NCI-H2107 (cell line): ENCODE measurements at regions not wholly inside any gene's neighbourhood (a gene's known extent, or its start where the extent isn't known, plus 50 kb on each side); places are given as distances from the start of the nearest gene placed in this dataset.

Experiments
- DNase-seq: peaks from one replicate; lab custom pipeline; 2025; lab: John Stamatoyannopoulos, UW

DNA sequence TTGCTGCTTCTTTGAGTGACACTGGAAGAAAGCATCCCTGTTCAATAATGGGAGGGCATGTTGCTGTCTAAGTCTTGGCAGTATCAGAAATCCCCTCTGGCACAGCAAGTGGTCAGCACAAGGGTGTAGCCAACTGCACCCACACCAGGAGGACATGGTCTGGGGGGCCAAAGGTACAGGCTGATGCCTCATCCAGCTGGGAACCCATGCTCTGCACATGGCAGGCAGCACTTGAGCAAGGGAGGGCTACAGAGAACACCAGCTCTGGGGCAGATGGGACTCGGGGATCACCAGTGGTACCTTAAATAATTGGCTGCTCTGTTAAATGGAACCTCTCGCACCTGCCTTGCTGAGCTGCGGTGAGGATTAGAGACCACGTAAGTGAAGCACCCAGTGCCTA, 265.2 kb downstream of the SYK start:
- no peak for DNase-seq

DNA sequence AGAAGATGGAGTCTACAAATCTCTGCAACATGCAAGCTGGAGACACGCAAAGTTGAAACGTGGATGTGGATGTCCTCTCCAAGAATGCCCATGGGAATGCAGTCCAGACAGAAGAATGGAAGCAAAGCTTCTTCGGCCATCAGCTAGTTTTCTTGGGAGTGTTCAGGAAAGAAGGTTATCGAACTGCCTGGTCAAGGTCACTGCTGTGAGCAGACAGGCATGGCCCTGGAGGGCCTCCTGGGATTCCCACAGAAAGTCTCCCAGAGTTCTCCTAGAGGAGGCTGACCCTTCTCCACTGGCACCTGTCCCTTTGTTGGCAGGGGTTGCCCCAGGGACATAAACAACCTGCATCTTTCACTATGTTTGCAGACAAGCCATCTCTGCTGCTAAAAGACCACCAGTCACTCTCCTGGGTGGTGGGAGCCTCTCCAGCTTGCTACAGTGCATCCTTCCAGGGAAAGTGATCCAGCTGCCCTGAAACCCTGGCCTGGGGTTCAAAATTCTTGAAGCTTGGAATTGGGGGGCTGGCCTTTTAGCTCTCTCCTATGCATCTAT, 265.8 kb downstream of the SYK start:
- DNase-seq = no peak

DNA sequence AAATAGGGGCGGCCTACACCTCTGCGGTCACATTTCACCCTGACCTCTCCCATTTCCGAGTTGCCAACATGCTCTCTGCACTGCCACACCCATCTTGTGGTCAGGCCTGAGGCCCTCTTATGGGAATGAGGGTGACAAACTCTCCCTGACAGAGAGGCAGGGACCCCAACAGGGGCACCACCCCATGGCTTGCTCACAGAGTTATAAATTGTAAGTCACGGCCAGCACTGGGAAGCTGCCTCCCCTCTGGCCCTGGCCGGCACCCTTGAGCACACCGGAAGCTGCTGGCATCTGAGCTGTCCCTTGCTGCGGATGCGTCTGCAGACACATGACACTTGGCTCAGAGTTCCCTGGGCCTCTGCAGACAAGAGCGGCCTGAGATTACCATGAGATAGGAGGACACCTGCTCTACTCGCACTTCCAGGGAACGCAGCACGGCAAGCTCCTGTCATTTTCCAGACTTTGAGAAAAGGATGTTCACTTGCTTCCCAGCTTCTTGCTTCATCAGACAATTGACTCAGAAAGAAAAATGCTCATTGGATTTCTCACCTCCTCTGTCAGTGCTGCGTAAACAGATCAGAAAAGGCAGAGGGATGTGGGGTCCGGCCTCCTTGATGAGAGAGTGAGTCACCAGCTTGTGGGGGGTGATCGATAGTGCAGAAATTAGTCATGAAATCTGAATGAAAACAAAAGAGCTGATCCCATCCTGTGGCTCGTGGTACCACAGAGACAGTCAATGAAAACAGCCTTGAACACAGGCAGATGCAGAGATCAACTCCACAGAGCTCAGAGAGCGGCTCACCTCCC, 269.8 kb downstream of the SYK start:
- no peak for DNase-seq

DNA sequence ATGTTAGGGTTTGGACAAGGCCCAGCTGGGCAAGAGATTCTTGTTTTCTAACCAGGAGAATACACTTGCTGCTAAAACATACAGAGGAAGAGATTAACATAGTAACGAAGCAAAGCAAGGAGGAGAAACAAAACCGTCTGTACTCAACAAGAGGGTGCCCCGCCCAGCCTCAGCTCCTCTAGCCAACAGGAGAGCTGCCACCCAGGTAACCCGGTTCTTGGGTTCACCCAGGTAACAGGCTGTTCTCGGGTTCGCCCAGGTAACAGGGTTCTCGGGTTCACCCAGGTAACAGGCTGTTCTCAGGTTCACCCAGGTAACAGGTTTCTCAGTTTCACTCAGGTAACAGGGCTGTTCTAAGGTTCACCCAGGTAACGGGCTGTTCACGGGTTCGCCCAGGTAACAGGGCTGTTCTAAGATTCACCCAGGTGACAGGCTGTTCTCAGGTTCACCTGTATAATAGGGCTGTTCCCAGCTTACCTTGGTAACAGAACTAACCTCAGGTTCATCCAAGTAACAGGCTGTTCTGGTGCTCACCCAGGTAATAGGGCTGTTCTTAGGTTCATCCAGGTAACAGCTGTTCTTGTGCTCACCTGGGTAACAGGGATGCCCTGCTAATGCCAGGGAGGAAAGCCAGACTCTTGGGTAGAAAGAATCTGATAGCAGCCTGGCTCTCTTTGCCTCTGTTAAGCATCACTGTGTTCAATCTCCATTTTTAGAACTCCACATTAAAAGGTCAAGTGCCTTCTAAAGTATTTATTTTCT, 271.6 kb downstream of the SYK start:
- DNase-seq = no peak

DNA sequence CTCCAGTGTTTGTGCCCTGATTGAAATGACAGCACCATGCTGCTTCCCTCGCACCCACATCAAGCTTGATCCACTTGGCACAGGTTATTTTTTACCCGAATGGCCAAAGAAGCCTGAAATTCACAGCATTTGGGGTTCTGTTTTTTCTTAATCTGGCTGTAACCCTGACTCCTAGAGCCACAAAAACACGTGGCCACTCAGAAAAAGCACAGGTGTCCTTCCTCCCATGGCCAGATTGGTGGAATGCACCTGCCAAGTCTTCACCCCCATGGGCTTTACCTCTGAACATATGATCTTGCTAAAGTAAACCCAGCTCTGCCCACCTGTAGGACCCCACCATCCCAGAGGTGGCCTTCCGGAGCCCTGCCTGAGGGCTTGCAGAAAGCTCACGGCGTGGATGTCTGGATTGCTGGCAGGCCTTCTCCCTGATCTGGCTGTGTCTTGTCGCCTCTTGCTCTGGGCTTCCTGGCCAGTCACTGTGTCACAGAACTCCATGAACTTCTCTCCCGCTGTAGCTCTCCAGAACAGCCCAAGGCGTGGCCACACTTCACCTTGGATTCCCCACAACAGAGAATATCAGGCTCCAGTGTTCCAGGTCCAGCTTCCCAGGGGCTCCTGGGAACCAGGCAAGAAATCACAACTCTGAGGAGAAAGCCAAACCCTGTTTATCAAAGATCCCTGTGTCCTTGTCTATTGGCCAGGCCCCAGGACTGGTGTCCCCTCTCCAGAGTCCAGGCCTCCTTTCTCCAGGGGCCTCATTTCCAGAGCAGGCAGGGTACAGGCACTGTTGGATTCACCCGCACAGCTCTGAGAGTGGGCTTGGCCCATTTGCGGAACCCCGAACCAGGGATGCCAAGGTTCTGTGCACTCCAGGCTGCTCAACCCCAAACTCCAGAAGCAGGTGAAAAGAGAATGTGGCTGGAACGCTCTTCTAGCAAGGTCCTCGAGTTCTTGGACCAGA, 272.5 kb downstream of the SYK start:
- no peak for DNase-seq

DNA sequence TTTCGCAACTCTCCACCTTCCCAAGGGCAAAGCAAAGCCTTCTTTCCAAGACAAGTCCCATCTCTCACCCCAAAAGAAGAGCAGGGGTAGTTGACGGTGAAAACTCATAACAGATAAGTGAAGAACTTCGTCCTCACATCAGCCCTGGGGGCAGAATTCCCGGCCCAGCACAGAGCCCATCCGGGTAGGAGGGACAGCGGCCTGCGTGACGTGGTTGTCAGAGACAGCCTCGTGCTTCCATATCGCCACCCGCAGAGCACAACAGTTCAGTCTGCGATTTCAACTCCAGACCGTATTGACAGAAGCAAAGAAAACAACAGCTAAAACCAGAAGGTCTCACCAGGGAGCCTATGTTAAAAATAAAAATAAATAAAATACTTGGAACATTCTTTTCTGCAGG, 273.2 kb downstream of the SYK start:
- DNase-seq = no peak

DNA sequence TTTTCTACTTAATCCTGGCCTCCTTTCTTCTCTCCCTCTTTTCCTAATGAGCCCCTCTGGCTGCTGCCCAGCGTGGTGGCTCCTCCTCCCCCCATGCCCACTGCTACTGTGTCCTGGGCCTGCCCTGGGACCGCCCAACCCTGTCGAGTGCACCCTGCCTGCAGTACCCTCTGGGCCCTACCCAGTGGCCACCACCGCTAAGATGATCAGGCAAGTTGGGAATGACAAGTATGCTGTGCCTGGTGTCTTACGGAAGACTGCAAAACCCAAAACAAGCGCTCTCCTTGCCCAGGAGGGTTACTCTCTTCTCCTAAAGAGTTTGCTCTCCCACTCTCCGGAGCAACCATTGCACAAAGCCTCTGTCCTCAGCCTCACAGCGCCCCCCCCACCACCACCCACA, 273.7 kb downstream of the SYK start:
- no peak for DNase-seq

DNA sequence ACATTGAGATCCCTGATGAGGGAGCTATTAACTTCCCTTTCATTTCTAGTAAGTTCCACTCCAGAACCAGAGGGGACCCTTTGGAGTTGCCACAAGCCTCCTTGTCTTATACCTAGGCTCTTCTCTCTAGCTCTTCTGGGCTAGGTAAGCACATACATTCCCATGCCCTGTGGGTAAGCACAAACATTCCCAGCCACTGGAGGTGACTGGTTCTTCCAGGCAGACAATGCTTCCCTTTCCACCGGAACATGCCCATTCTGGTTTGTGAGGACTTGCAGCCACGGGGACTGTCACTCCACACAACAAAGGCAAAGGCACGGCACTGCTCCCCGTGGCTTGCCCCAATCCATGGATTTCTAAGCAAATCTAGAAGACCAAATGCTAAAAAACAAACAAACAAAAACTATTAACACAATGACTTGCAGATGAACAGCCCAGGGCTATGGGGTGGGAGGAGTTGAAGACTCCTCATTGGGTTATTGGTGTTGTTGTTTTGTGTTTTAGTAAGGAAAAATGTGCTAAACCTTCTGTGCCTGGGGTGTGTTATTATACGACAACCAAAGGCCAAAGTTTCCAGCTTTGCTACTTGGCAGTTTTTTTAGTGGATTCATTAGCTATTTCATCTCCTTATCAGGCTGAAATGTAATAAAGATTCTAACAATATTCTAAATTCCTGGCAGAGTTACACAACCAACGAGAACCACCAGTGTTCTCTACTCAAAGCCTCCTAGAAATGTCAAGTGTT, 276.2 kb downstream of the SYK start:
- no peak for DNase-seq

DNA sequence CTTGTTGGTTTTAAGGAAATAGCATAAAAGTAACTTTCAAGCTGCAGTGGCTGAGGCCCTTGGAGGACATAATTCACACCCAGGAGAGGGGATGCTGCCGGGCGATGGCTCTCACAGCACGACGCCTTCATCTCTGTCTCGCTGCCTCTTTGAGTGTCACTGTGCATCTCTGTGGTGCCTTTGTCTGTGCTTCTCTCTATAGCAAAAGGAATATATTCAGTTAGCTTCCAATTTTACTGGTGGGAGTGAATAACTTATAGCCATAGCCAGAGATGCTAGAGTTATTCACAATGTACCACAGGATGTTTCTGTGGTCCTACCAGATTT, 276.7 kb downstream of the SYK start:
- DNase-seq = no peak

DNA sequence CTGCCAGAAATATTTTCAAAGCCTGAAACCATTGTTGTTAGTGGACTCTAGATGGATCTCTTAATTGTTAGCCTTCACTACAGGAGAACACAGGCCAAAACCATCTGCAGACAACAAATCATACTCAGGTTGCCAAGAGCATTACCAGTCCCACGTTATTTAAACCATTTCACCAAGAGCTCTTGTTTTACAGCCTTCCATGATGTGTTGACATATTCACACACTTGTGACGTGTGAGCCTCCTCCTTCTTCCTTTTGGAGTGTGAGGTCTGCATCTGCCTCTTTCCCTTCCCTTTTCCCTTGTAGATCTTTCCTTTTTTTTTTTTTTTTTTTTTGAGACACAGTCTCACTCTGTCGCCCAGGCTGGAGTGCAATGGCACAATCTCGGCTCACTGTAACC, 279.0 kb downstream of the AUH start:
- no peak for DNase-seq

DNA sequence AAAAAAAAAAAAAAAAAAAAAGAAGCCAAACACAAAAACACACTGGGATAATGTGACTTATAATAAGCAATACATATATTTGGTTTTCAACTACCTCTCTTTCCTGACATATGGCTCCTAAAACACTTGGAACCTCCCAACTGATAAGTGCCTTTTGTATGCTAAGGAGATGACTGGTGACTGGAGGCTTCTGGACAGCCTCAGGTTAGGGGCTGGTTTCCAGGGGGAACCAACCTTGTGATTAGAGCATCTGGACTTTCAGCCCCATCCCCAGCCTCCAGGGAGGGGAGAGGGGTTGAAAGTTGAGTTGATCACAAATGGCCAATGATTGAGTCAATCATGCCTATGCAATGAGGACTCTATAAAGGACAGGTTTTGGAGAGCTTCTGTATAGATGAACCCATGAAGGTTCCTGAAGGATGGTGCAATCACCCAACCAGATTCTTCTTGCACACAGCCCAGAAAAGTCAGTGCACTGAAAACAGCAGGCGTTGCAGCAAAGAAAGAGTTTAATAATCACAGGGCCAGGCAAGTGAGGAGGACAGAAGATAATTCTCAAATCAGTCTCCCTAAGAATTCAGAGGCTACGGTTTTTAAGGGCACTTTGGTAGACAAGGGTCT, 276.7 kb downstream of the AUH start:
- DNase-seq = no peak

DNA sequence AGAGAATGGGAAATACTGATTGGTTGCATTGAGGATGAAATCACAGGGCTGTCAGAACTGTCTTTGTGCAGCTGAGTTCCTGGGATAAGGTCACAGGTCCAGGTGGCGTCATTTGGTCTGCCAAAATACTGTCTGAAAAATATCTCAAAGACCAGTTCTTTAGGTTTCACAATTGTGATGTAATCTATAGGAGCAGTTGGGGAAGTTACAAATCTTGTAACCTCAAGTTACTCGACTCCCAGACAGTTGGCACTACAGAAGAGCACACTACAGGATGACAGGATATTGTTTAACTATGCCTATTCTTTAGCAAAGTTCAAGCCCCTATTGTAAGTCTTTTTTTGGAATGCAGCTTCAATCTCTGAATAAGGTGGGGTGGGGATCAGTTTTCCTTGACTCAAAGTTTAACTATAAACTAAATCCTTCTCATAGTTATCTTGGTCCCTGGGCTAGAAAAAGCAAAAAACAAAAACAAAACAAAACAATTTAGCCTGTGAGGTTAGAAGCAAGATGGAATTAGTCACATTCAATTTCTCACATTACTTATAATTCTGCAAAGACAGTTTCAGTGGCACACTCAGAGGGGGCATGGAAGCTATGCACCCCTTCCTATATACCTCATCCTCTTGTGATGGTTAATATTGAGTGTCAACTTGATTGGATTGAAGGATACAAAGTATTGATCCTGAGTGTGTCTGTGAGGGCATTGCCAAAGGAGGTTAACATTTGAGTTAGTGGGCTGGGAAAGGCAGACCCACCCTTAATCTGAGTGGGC, 276.0 kb downstream of the AUH start:
- DNase-seq = no peak

DNA sequence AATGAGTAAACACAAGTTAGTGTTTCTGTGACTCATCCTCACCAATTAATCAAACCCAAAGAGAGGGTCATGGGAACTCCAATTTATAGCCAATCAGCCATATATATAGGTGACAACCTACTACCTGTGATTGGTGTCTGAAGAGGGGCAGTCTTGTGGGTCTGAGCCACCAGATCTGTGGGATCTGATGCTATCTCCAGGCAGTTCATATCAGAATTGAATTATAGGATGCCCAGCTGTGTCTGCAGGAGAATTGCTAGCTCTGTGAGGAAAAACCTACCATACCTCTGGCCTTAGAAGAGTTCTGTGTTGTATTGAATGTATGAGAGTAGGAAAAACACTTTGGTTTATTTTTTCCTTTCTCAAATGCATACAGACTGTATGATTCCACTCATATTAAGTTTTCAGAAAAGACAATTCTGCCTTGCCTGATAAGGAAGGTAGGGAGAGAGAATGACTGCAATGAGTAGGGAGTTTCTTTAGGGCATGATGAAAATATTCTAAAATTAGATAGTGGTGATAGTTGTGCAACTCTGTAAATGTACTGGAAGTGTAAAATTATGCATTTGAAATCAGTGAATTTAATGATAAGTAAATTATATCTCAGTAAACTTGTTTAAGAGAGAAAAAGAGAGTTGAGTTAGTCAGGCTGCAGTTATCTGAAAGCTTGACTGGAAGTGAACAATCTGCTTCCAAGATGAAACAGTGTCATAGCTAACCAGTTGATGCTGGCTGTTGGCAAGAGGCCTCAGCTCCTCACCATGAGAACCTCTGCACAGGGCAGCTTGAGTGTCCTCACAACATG, 274.9 kb downstream of the AUH start:
- DNase-seq = no peak

DNA sequence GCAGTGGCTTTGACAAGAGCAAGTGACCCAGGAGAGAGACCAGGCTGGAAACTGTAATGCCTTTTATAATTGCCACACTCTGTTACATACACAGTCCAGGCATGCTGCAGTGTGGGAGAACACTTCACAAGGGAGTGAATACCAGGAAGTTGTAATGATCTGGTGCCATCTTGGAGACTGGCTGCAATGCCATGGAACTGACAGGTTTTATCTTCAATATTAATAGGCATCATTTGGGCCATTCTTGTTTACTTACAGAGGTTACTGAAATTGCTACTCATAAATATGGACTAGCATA, 274.3 kb downstream of the AUH start:
- no peak for DNase-seq

DNA sequence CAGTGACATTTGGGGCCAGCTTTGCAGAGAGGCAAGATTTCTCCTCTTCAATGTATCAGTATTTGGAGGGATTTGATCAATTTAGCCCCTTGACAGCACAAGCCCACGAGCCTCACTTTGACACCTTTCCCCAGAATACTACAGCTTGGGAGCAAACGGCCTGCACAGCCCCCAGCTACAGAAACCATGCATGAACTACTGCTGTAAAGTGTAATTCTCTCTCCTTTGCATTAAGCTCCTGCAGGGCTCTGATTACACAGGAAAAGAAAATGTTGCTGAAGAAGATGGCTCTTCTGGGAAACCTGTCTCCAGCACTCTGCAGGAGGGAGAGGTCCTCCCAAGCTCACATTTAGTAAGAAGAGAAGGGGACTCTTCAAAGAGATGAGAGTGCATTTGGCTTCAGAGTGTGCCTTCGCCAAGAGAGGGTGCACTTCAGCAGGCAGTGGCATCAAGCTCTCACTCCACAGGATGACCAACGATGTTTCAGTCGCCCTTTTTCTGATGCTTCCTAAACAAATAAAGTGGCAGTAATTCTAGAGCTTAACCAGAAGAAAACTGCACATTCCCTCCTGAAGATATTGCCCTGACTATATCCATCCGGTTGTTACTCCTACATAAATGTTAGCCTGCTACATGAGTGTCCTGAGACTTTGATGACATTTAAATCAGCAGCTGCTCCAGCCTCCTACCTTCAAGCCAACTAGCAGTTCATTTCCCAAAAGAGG, 272.2 kb downstream of the AUH start:
- no peak for DNase-seq

DNA sequence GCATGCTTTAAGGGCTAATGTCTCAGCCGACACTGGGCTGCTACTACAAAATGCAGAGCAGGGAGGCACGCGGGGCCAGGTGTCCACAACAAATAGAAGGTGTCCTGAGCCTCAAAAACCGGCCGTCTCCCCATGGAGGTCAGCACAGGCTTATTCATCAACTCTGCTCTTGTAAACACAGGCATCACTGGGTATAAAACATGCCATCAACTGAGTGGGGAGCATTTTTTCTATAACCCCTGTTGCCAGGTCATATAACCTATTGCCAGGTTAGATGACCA, 271.6 kb downstream of the AUH start:
- DNase-seq = no peak

DNA sequence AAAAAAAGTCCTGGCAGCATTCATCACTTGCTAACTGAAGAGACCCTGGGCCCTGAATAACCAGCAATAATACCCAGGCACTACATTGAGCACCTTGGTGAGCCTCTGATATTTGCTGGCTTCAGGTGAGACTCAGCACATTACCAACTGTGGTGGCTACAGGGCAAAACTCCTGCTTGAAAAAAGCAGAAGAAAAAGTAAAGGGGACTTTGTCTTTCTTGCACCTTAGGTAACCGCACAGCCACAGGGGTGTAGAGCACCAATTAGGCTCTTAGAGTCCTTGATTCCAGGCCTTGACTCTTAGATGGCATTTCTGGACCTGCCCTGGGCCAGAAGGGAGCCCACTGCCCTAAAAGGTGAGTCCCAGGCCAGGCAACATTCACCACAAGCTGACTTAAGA, 269.5 kb downstream of the AUH start:
- no peak for DNase-seq

DNA sequence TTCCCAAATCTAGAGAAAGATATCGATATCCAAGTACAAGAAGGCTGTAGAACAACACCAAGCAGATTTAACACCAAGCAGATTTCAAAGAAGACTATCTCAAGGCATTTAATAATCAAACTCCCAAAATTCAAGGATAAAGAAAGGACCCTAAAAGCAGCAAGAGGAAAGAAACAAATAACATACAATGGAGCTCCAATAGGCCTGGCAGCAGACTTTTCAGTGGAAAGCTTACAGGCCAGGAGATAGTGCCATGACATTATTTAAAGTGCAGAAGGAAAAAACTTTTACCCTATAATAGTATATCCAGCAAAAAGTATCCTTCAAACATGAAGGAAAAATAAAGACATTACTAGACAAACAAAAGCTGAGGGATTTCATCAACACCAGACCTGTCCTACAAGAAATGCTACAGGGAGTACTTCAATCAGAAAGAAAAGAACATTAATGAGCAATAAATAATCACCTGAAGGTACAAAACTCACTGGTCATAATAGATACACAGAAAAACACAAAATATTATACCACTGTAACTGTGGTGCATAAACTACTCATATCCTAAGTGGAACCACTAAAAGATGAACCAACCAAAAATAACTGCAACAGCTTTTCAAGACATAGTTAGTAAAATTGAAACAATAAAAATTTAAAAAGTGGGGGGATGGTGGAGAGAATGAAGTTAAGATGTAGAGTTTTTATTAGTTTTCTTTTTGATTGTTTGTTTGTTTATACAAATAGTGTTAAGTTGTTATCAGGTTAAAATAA, 267.2 kb downstream of the AUH start:
- no peak for DNase-seq
